Breast epithelium (tissue), 4 donors: ENCODE measurements at regions not wholly inside any gene's neighbourhood (a gene's known extent, or its start where the extent isn't known, plus 50 kb on each side); places are given as distances from the start of the nearest gene placed in this dataset.

ENCODE experiments used
- DNase-seq, 2 donors: peaks; one replicate each; pipeline ENCODE4 v3.0.0-alpha.2; 2019; ENCODE audit warnings: low spot score in 2 of 2
- H3K27ac ChIP-seq, 2 donors: fragments of 200-600 bp; sonication (generic) in 1 of 2; one replicate each; pipeline ENCODE4 v1.5.1; 2016 to 2019; ENCODE audit warnings: mild to moderate bottlenecking in 1 of 2
- H3K27me3 ChIP-seq, 2 donors: fragments of 200-600 bp; sonication (generic) in 1 of 2; one replicate each; pipeline versions ENCODE4 v1.5.1 to v1.6.0; 2017 to 2019; ENCODE audit warnings: control low read depth in 1 of 2, mild to moderate bottlenecking in 1 of 2
- H3K36me3 ChIP-seq: fragments of 200-600 bp; one replicate; pipeline ENCODE4 v1.5.1; 2019
- H3K4me1 ChIP-seq, 2 donors: fragments of 200-600 bp; sonication (generic); one replicate each; pipeline ENCODE4 v1.5.1; 2016 to 2019; ENCODE audit warnings: control low read depth in 1 of 2
- H3K4me3 ChIP-seq, 3 donors: fragments of 200-600 bp; sonication (generic); 1 replicate in 2 of 3; 2 replicates in 1 of 3; pipeline ENCODE4 v1.5.1; 2016 to 2019; ENCODE audit warnings: mild to moderate bottlenecking in 3 of 3, moderate library complexity in 2 of 3
- H3K9me3 ChIP-seq, 2 donors: fragments of 200-600 bp; sonication (generic) in 1 of 2; one replicate each; pipeline ENCODE4 v1.5.1; 2016 to 2019; ENCODE audit warnings: control low read depth in 1 of 2
- POLR2A ChIP-seq: fragments of 450-650 bp; IDR thresholded peaks from one replicate; pipeline ENCODE4 v1.6.1; 2016; ENCODE audit warnings: antibody characterized with exemption, mild to moderate bottlenecking, moderate library complexity
- POLR2AphosphoS5 ChIP-seq, 3 donors: sonication (generic); formaldehyde crosslinking; IDR thresholded peaks; one replicate each; pipeline ENCODE4 v1.6.1; 2017; ENCODE audit warnings: antibody characterized with exemption in 3 of 3
- intact Hi-C: fragments of 100-400 bp; cut with DNase I; formaldehyde crosslinking; loops from one replicate; pipeline ENCODE4 v1.15.1; 2023; ENCODE audit warnings: low total_unique reads
- TF ChIP-seq, protein P1 (sequence below), 3 donors: fragments of 450-650 bp; IDR thresholded peaks; one replicate each; pipeline ENCODE4 v1.5.1; 2016 to 2017; ENCODE audit warnings: antibody characterized with exemption in 3 of 3, mild to moderate bottlenecking in 3 of 3, moderate library complexity in 3 of 3

DNA sequence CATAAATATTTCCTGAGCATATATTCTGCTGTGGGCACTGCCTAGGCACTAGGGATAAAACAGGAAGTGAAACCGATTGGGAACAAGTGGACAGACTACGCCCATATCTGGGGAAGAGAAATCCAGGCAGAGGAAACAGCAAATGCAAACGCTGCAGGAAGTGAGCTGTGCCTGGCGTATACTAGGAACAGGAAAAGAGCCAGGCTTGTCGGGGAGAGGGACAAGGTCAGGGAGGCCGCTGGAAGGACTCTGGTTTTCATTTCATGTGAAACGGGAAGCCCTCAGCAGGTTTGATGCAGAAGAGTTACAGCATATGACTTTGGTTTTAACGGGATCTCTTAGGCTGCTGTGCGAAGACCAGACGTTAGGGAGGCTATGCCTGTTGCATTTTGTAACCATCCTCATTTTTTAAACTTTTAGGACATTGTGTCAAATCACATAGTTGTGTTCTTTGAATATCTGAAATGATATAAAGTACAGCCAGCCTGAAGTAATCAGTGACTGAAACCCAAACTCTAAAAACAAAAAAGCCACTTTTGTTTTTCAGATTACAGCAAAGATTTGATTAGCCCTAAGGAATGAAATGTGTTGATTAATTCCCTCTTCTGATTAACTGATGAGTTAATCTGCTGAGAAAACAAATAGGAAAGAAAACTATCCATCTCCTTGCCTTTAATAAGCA lies 110.2 kb upstream of the PIEZO2 start:
- no peaks in the 10 kb centered on the region for H3K9me3 ChIP-seq
- no peaks in the 10 kb centered on the region for H3K36me3 ChIP-seq
- TF ChIP-seq, protein P1, sequence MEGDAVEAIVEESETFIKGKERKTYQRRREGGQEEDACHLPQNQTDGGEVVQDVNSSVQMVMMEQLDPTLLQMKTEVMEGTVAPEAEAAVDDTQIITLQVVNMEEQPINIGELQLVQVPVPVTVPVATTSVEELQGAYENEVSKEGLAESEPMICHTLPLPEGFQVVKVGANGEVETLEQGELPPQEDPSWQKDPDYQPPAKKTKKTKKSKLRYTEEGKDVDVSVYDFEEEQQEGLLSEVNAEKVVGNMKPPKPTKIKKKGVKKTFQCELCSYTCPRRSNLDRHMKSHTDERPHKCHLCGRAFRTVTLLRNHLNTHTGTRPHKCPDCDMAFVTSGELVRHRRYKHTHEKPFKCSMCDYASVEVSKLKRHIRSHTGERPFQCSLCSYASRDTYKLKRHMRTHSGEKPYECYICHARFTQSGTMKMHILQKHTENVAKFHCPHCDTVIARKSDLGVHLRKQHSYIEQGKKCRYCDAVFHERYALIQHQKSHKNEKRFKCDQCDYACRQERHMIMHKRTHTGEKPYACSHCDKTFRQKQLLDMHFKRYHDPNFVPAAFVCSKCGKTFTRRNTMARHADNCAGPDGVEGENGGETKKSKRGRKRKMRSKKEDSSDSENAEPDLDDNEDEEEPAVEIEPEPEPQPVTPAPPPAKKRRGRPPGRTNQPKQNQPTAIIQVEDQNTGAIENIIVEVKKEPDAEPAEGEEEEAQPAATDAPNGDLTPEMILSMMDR (IDR thresholded peaks at IDR 0.05) = no peak
- TF ChIP-seq POLR2AphosphoS5 (IDR thresholded peaks at IDR 0.05) (no peak), POLR2A (no peak)
- H3K27me3 ChIP-seq = no peaks in the 10 kb centered on the region
- H3K4me1 ChIP-seq = no peaks in the 10 kb centered on the region
- no peak for DNase-seq
- intact Hi-C loops = no loop called here
- H3K4me3 ChIP-seq = no peak overlapping the region
- H3K27ac ChIP-seq = no peak overlapping the region

DNA sequence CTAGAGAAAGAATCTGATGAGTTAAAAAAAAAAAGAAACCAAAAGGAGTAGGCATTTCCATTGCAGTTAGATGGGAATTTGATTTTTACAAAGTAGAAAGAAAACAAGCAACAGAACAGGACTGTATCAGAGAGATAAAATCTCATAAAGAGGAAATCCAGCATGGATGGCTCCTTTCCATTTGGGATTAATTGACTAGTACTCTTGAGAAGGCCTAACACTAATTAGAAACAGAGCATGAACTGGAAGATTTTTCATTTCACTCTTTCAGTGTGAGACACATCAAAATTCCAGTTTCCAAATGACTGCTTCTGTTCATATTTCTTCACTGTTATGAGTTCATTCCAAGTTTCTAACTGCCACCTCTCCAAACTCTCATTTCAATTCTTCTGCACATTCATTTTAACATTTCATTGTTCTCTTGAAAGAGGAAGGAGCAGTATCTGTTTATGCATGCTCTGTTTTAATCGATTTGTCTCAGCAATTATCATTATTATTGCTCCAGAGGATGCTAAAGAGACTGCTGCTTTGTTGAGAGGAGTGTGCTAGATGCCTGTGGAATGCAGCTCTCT lies 108.8 kb upstream of the PIEZO2 start:
- Histone ChIP-seq H3K27me3 (no peaks in the 10 kb centered on the region), H3K27ac (no peak overlapping the region), H3K4me1 (no peaks in the 10 kb centered on the region), H3K36me3 (no peaks in the 10 kb centered on the region), H3K9me3 (no peaks in the 10 kb centered on the region), H3K4me3 (no peak overlapping the region)
- intact Hi-C loops = no loop called here
- no peak for TF ChIP-seq POLR2A
- no peak for TF ChIP-seq POLR2AphosphoS5 (IDR thresholded peaks at IDR 0.05)
- TF ChIP-seq, protein P1 (IDR thresholded peaks at IDR 0.05) = no peak
- no peak for DNase-seq

DNA sequence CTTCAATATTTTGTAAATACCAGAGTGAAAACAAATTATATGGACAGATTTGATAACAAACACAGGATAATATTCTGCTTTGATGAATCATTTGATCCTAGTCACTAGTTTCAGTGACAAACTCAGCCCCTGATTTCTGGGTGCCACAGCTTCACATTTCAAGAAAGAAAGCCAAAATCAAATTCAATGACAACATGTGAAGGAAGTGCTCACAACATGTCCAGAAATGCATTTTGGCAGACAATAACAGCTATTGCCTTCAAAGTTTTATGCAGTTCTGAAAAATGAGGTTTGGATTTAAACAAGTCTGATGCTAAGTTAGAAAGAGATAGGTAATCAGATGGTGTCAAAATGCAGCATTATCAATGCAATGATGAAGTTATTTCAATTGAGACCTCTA lies 106.9 kb upstream of the PIEZO2 start:
- Histone ChIP-seq H3K4me1 (no peaks in the 10 kb centered on the region), H3K36me3 (no peaks in the 10 kb centered on the region), H3K9me3 (no peaks in the 10 kb centered on the region), H3K27me3 (no peaks in the 10 kb centered on the region), H3K4me3 (no peak overlapping the region), H3K27ac (no peak overlapping the region)
- intact Hi-C loops = no loop called here
- TF ChIP-seq POLR2AphosphoS5 (IDR thresholded peaks at IDR 0.05) (no peak), POLR2A (no peak)
- TF ChIP-seq, protein P1 (IDR thresholded peaks at IDR 0.05) = no peak
- DNase-seq = no peak

DNA sequence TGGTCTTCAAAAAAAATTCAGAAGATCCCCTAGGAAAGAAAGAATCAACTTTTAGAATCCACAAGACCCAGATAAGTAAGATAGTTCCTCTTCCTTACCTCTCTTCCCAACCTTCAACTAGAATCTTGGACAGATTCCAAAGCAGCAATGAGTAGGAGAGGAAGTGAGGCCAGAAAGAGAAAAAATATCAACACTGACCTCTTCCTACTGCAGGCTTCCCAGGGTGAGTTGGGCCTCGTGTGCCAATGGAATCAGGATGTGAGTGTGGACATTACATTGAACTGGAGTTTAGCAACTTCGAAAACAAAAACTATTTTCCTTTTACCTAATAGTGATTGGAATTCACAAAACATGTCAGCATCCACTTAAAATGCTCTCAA lies 102.5 kb upstream of the PIEZO2 start:
- intact Hi-C loops = no loop called here
- no peak for DNase-seq
- TF ChIP-seq POLR2A (no peak), POLR2AphosphoS5 (IDR thresholded peaks at IDR 0.05) (no peak)
- TF ChIP-seq, protein P1 (IDR thresholded peaks at IDR 0.05) = no peak

DNA sequence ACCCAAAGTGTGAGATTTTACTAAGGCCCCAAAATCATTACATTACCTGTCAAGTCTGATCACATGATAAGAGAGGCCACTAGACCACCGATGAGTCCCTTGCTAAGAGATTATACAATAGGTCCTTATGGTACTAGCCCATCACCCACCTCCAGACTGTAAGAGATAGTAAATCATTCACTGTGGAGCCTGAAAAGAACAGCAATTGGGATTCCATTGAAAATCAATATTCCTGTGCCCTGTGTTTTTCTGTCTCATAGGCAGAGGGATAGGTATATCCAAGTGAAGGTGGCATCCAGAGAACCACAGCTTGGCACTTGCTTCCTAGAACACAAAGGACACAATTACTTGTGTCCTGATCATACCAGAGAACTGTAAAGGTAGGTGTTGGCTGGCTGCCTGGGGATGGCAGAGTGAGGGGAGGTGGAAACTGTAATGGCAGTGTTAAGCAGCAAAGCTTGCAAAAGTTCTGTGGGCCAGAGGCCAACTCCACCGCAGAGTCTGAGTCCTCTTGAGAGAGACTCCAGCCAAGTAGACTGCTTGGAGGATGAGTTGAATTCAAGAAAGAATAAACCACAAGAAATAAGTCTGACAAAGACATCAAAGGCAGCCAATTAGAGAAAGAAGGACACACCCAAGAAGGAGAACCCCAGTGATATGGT lies 102.0 kb upstream of the PIEZO2 start:
- no peaks in the 10 kb centered on the region for H3K4me1 ChIP-seq
- H3K4me3 ChIP-seq = no peak overlapping the region
- no peak for DNase-seq
- intact Hi-C loops = no loop called here
- H3K27me3 ChIP-seq = no peaks in the 10 kb centered on the region
- TF ChIP-seq POLR2A = no peak
- no peaks in the 10 kb centered on the region for H3K36me3 ChIP-seq
- H3K27ac ChIP-seq = no peak overlapping the region
- no peaks in the 10 kb centered on the region for H3K9me3 ChIP-seq

More for the DNA sequence above, 102.5 kb upstream of the PIEZO2 start:
- H3K27ac ChIP-seq = no peak overlapping the region
- H3K4me1 ChIP-seq = no peaks in the 10 kb centered on the region
- no peak overlapping the region for H3K4me3 ChIP-seq
- no peaks in the 10 kb centered on the region for H3K36me3 ChIP-seq
- no peaks in the 10 kb centered on the region for H3K27me3 ChIP-seq
- H3K9me3 ChIP-seq = no peaks in the 10 kb centered on the region
